Cardiac muscle cell (in vitro differentiated cells and primary cell): ENCODE measurements at regions not wholly inside any gene's neighbourhood (a gene's known extent, or its start where the extent isn't known, plus 50 kb on each side); places are given as distances from the start of the nearest gene placed in this dataset.

Experiments used
- DNase-seq, 2 donors: peaks; one replicate each; pipeline versions ENCODE4 v3.0.0 to v3.0.0-alpha.2; 2010 to 2017; ENCODE audit warnings: low read depth in 1 of 2, low spot score in 1 of 2
- H3K27ac ChIP-seq: fragments of 200-600 bp; sonication (generic); 2 replicates; pipeline ENCODE4 v1.5.1; 2016
- H3K27me3 ChIP-seq: fragments of 200-600 bp; sonication (generic); 2 replicates; pipeline ENCODE4 v1.6.0; 2016; ENCODE audit warnings: control low read depth
- H3K36me3 ChIP-seq: fragments of 200-600 bp; sonication (generic); 2 replicates; pipeline ENCODE4 v1.5.1; 2016; ENCODE audit warnings: control low read depth
- H3K4me1 ChIP-seq: fragments of 200-600 bp; sonication (generic); 2 replicates; pipeline ENCODE4 v1.8.1; 2017; ENCODE audit warnings: low read depth, mild to moderate bottlenecking, mixed run types
- H3K4me3 ChIP-seq: fragments of 200-600 bp; sonication (generic); 2 replicates; pipeline ENCODE4 v1.5.1; 2016; ENCODE audit warnings: mild to moderate bottlenecking
- H3K9me3 ChIP-seq: fragments of 200-600 bp; sonication (generic); 2 replicates; pipeline ENCODE4 v1.5.1; 2017; ENCODE audit warnings: low read depth, mild to moderate bottlenecking, control low read depth
- CTCF ChIP-seq: IDR thresholded peaks from 2 replicates; pipeline ENCODE4 v1.5.1; 2012; ENCODE audit warnings: low read depth, mild to moderate bottlenecking, low read length

GRCh38 chr10:112895292-112895691, 54.8 kb upstream of the TCF7L2 start:
- H3K4me3 ChIP-seq, result no peak overlapping the region
- H3K27ac ChIP-seq, result no peak overlapping the region
- H3K9me3 ChIP-seq, result no peaks in the 10 kb centered on the region
- no peak for DNase-seq
- no peak for TF ChIP-seq CTCF
- no peaks in the 10 kb centered on the region for H3K36me3 ChIP-seq
- peaks cover 5% of the 10 kb centered on the region for H3K4me1 ChIP-seq
- no peaks in the 10 kb centered on the region for H3K27me3 ChIP-seq

GRCh38 chr10:112896273-112896672, 53.8 kb upstream of the TCF7L2 start:
- H3K27ac ChIP-seq, result no peak overlapping the region
- H3K4me3 ChIP-seq, result no peak overlapping the region
- H3K36me3 ChIP-seq, result no peaks in the 10 kb centered on the region
- peak in 1 of 2 donors; percentile 38 for DNase-seq
- H3K27me3 ChIP-seq, result no peaks in the 10 kb centered on the region
- no peaks in the 10 kb centered on the region for H3K9me3 ChIP-seq
- H3K4me1 ChIP-seq, result peaks cover 5% of the 10 kb centered on the region
- TF ChIP-seq CTCF, result no peak

- H3K4me3 ChIP-seq, result no peak overlapping the region
- no peak for TF ChIP-seq CTCF
- H3K27ac ChIP-seq, result no peak overlapping the region
- H3K9me3 ChIP-seq, result no peaks in the 10 kb centered on the region
- H3K4me1 ChIP-seq, result peaks cover 5% of the 10 kb centered on the region
- H3K36me3 ChIP-seq, result no peaks in the 10 kb centered on the region
- no peak for DNase-seq
- H3K27me3 ChIP-seq, result no peaks in the 10 kb centered on the region
Observed at GRCh38 chr10:112896722-112897121, 53.3 kb upstream of the TCF7L2 start.

GRCh38 chr10:112898540-112899390, 51.3 kb upstream of the TCF7L2 start:
- DNase-seq, result peak; percentile 23 to 73
- Histone ChIP-seq H3K4me3 (peak overlapping the region; percentile 10), H3K9me3 (no peaks in the 10 kb centered on the region), H3K27me3 (no peaks in the 10 kb centered on the region), H3K27ac (no peak overlapping the region), H3K36me3 (no peaks in the 10 kb centered on the region), H3K4me1 (peaks cover 5% of the 10 kb centered on the region)
- no peak for TF ChIP-seq CTCF

- Histone ChIP-seq H3K36me3 (no peaks in the 10 kb centered on the region), H3K27me3 (no peaks in the 10 kb centered on the region), H3K9me3 (no peaks in the 10 kb centered on the region), H3K4me3 (no peak overlapping the region), H3K4me1 (peaks cover 5% of the 10 kb centered on the region), H3K27ac (no peak overlapping the region)
- no peak for TF ChIP-seq CTCF
- DNase-seq, result no peak
Observed at GRCh38 chr10:112899391-112900065, 50.5 kb upstream of the TCF7L2 start.
